ENCODE measurements at regions not wholly inside any gene's neighbourhood (a gene's known extent, or its start where the extent isn't known, plus 50 kb on each side); places are given as distances from the start of the nearest gene placed in this dataset.

- CTCF ChIA-PET (ENCODE audit: low intra/inter-chr PET ratio, low total read pairs), result no interaction called here
- intact Hi-C loops (cut with micrococcal nuclease; ENCODE audit: unreplicated experiment), result no loop called here
- POLR2A ChIA-PET, result no interaction called here
- no peaks in the 10 kb centered on the region for H3K79me2 ChIP-seq (ENCODE audit: insufficient read depth, low read length)
- TF ChIP-seq HNF1A (IDR thresholded peaks at IDR 0.05; ENCODE audit: low read depth), result no peak
- no peak for TF ChIP-seq HNF1A (CRISPR knock-in tag; IDR thresholded peaks at IDR 0.05; ENCODE audit: borderline replicate concordance)
- no peak for TF ChIP-seq FLYWCH1 (CRISPR knock-in tag; IDR thresholded peaks at IDR 0.05)
- no peak for TF ChIP-seq BCL3 (CRISPR knock-in tag; IDR thresholded peaks at IDR 0.05)
- TF ChIP-seq E2F1 (CRISPR knock-in tag; IDR thresholded peaks at IDR 0.05), result no peak
- no peak for TF ChIP-seq NRL (CRISPR knock-in tag; IDR thresholded peaks at IDR 0.05; ENCODE audit: borderline replicate concordance)
- FAIRE-seq (no peak), DNase-seq (ENCODE audit: low spot score) (no peak), ATAC-seq (no peak)
- H3K4me1 ChIP-seq (ENCODE audit: insufficient read depth, low read length), result no peaks in the 10 kb centered on the region
- H2AFZ ChIP-seq (ENCODE audit: low read length), result no peak overlapping the region
- in situ Hi-C loops (cut with HindIII; ENCODE audit: extremely low pct_ligation_motif_present, low pct_unique_long_range_greater_than_20kb), result no loop called here
- no peak overlapping the region for H3K9ac ChIP-seq (ENCODE audit: insufficient read depth, low read depth, low read length)
- H4K20me1 ChIP-seq (ENCODE audit: insufficient read depth, low read length), result no peaks in the 10 kb centered on the region
- no peaks in the 10 kb centered on the region for H3K36me3 ChIP-seq (replicated peaks in 1 of 2; ENCODE audit: control insufficient read depth in 1 of 2, insufficient read depth in 2 of 2, low read length in 2 of 2)
- BruUV-seq (replicated peaks), result no TSS peak
- no peak overlapping the region for H3K27ac ChIP-seq (ENCODE audit: extremely low read length, insufficient read depth, low read length)
- no peak overlapping the region for H3K4me2 ChIP-seq (ENCODE audit: low read depth, low read length)
- peaks cover 7 to 52% of the 10 kb centered on the region in 2 experiments; a peak in 4 of 5 replicates for H3K27me3 ChIP-seq (ENCODE audit: control insufficient read depth in 1 of 2, insufficient read depth in 2 of 2, low read length in 2 of 2)
- no peak overlapping the region for H3K4me3 ChIP-seq (replicated peaks in 1 of 3; ENCODE audit: insufficient read depth in 1 of 3, low read depth in 2 of 3, low read length in 3 of 3)
- H3K9me3 ChIP-seq (ENCODE audit: low read length), result no peaks in the 10 kb centered on the region
- WGBS (ENCODE audit: low lambda C conversion rate), result 53% methylated on average over 6 of the region's 18 CpGs
These were observed 53.7 kb upstream of the DPYSL4 start for GRCh38 chr10:132133005-132133404.

Measured in HepG2 (cell line).